ENCODE measurements at regions not wholly inside any gene's neighbourhood (a gene's known extent, or its start where the extent isn't known, plus 50 kb on each side); places are given as distances from the start of the nearest gene placed in this dataset.

GRCh38 chr1:232372431-232372830 lies 257.5 kb downstream of the SIPA1L2 start:
- TF ChIP-seq, protein P1, sequence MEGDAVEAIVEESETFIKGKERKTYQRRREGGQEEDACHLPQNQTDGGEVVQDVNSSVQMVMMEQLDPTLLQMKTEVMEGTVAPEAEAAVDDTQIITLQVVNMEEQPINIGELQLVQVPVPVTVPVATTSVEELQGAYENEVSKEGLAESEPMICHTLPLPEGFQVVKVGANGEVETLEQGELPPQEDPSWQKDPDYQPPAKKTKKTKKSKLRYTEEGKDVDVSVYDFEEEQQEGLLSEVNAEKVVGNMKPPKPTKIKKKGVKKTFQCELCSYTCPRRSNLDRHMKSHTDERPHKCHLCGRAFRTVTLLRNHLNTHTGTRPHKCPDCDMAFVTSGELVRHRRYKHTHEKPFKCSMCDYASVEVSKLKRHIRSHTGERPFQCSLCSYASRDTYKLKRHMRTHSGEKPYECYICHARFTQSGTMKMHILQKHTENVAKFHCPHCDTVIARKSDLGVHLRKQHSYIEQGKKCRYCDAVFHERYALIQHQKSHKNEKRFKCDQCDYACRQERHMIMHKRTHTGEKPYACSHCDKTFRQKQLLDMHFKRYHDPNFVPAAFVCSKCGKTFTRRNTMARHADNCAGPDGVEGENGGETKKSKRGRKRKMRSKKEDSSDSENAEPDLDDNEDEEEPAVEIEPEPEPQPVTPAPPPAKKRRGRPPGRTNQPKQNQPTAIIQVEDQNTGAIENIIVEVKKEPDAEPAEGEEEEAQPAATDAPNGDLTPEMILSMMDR (IDR thresholded peaks at IDR 0.05): no peak
- TF ChIP-seq EZH2 (IDR thresholded peaks at IDR 0.05) (no peak), EZH2phosphoT487 (IDR thresholded peaks at IDR 0.05) (no peak)
